ENCODE measurements at regions not wholly inside any gene's neighbourhood (a gene's known extent, or its start where the extent isn't known, plus 50 kb on each side); places are given as distances from the start of the nearest gene placed in this dataset.

DNA sequence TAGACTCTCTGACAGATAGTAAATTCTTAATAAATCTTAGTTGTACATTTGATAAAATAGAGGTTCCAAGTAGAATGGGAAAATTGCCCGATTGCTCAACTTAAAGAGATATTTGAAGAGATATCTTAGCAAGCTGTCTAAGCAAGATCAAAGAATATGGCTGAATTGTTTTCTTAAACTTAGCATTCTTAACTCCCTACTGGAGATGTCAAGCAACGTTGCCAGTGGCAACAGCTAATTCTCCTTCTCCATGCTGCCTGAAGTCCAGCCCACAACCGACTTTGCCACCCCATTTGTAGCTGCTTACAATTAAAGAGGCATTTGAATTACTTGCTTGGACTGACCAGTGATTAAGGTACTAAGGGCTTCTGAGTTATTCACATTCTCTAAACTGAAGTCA, 94.4 kb downstream of the FAM181B start:
- no peak for TF ChIP-seq CTCF (conservative IDR thresholded peaks at IDR 0.05)
- Histone ChIP-seq H2AFZ (ENCODE audit: low read length) (no peak overlapping the region), H4K91ac (ENCODE audit: insufficient read length, low read depth, low read length) (no peak overlapping the region), H3K56ac (ENCODE audit: insufficient read length, low read depth, low read length) (no peak overlapping the region), H2BK5ac (ENCODE audit: insufficient read length, low read length) (no peak overlapping the region), H4K20me1 (ENCODE audit: control insufficient read depth, insufficient read depth, insufficient read length) (no peaks in the 10 kb centered on the region), H2BK120ac (ENCODE audit: low read depth, low read length, poor library complexity, severe bottlenecking) (no peak overlapping the region), H2BK20ac (ENCODE audit: low read depth, low read length, poor library complexity, severe bottlenecking) (no peak overlapping the region), H3K27ac (ENCODE audit: insufficient read length, low read depth, low read length) (no peak overlapping the region), H3K23ac (ENCODE audit: insufficient read length, low read depth, low read length) (no peak overlapping the region), H3K18ac (ENCODE audit: insufficient read length, low read depth, low read length) (no peak overlapping the region), H3K4me2 (ENCODE audit: insufficient read depth, insufficient read length, low read length) (no peak overlapping the region), H3K14ac (ENCODE audit: insufficient read depth, low read length) (no peak overlapping the region), H2BK12ac (ENCODE audit: insufficient read length, low read depth, low read length) (no peak overlapping the region), H4K8ac (replicated peaks; ENCODE audit: insufficient read length, low read depth, low read length) (no peak overlapping the region), H3K23me2 (ENCODE audit: insufficient read length, low read depth, low read length, poor library complexity, severe bottlenecking) (no peaks in the 10 kb centered on the region), H2BK15ac (ENCODE audit: low read depth, low read length) (no peak overlapping the region), H3K4ac (ENCODE audit: low read depth, low read length) (no peak overlapping the region), H3K9me3 (ENCODE audit: control insufficient read depth, low read depth, low read length) (no peaks in the 10 kb centered on the region), H3K9ac (ENCODE audit: extremely low read depth, insufficient read length, low read length) (no peak overlapping the region), H3K79me1 (ENCODE audit: insufficient read depth, low read depth, low read length, poor library complexity, severe bottlenecking) (no peaks in the 10 kb centered on the region), H3T11ph (ENCODE audit: low read length) (no peak overlapping the region), H3K27me3 (ENCODE audit: insufficient read depth, low read length) (no peaks in the 10 kb centered on the region), H3K4me1 (ENCODE audit: insufficient read depth, low read length) (no peaks in the 10 kb centered on the region), H4K5ac (ENCODE audit: insufficient read length, low read depth, low read length) (no peak overlapping the region), H3K79me2 (ENCODE audit: insufficient read depth, low read length) (no peaks in the 10 kb centered on the region), H2AK5ac (ENCODE audit: insufficient read length, low read length) (no peak overlapping the region)
- Mint-ChIP-seq H3K36me3 (ENCODE audit: insufficient read depth in 1 of 3, low read depth in 3 of 3) (no peaks in the 10 kb centered on the region), H3K27ac (no peak overlapping the region; a peak in 1 of 7 replicates), H3K4me3 (no peak overlapping the region), H3K9me3 (no peaks in the 10 kb centered on the region; a peak in 2 of 5 replicates), H3K27me3 (ENCODE audit: low read depth) (no peaks in the 10 kb centered on the region), H3K4me1 (no peaks in the 10 kb centered on the region)
- DNase-seq, result no peak
- WGBS (ENCODE audit: extremely low coverage, insufficient read length, low lambda C conversion rate), result no CpG with 5 or more reads among the region's 3 CpGs

Data from H9 (cell line).